Vagina (tissue), 2 donors: ENCODE measurements at regions not wholly inside any gene's neighbourhood (a gene's known extent, or its start where the extent isn't known, plus 50 kb on each side); places are given as distances from the start of the nearest gene placed in this dataset.

Experiments used
- POLR2A ChIP-seq, 2 donors: fragments of 450-650 bp; IDR thresholded peaks; one replicate each; pipeline ENCODE4 v1.6.1; 2017; ENCODE audit warnings: antibody characterized with exemption in 2 of 2, mild to moderate bottlenecking in 2 of 2, moderate library complexity in 2 of 2
- POLR2AphosphoS5 ChIP-seq, 2 donors: sonication (generic); formaldehyde crosslinking; IDR thresholded peaks; one replicate each; pipeline ENCODE4 v1.9.0; 2017; ENCODE audit warnings: antibody characterized with exemption in 2 of 2, mild to moderate bottlenecking in 2 of 2, low read depth in 1 of 2; ENCODE audit not compliant: insufficient read depth in 1 of 2
- TF ChIP-seq, protein P1 (sequence below), 3 experiments: fragments of 450-650 bp in 2 of 3; fragments of 200-600 bp in 1 of 3; sonication (generic) in 1 of 3; IDR thresholded peaks; one replicate each; pipeline ENCODE4 v1.5.1; 2017 to 2019; ENCODE audit warnings: antibody characterized with exemption in 3 of 3, mild to moderate bottlenecking in 2 of 3, moderate library complexity in 2 of 3

GRCh38 chr3:80549173-80549572 lies 781.4 kb upstream of the ROBO1 start:
- TF ChIP-seq POLR2A (IDR thresholded peaks at IDR 0.05) (no peak), POLR2AphosphoS5 (IDR thresholded peaks at IDR 0.05; ENCODE audit: insufficient read depth in 1 of 2, low read depth in 1 of 2) (no peak)
- TF ChIP-seq, protein P1, sequence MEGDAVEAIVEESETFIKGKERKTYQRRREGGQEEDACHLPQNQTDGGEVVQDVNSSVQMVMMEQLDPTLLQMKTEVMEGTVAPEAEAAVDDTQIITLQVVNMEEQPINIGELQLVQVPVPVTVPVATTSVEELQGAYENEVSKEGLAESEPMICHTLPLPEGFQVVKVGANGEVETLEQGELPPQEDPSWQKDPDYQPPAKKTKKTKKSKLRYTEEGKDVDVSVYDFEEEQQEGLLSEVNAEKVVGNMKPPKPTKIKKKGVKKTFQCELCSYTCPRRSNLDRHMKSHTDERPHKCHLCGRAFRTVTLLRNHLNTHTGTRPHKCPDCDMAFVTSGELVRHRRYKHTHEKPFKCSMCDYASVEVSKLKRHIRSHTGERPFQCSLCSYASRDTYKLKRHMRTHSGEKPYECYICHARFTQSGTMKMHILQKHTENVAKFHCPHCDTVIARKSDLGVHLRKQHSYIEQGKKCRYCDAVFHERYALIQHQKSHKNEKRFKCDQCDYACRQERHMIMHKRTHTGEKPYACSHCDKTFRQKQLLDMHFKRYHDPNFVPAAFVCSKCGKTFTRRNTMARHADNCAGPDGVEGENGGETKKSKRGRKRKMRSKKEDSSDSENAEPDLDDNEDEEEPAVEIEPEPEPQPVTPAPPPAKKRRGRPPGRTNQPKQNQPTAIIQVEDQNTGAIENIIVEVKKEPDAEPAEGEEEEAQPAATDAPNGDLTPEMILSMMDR (IDR thresholded peaks at IDR 0.05): no peak
